Loucy (cell line): ENCODE measurements at regions not wholly inside any gene's neighbourhood (a gene's known extent, or its start where the extent isn't known, plus 50 kb on each side); places are given as distances from the start of the nearest gene placed in this dataset.

Experiments used
- CTCF ChIP-seq: fragments of 200-600 bp; sonication (generic); conservative IDR thresholded peaks from 2 replicates; pipeline ENCODE4 v1.5.1; 2014; ENCODE audit warnings: mild to moderate bottlenecking, antibody characterized with exemption, low read length
- EZH2phosphoT487 ChIP-seq: fragments of 200-600 bp; IDR thresholded peaks from 2 replicates; pipeline ENCODE4 v1.6.1; 2018; ENCODE audit warnings: antibody characterized with exemption, mild to moderate bottlenecking, moderate library complexity, borderline replicate concordance

GRCh38 chr21:34215501-34215900 is 142.1 kb downstream of the MRPS6 start:
- no peak for TF ChIP-seq CTCF
- TF ChIP-seq EZH2phosphoT487 = no peak
